ENCODE measurements at regions not wholly inside any gene's neighbourhood (a gene's known extent, or its start where the extent isn't known, plus 50 kb on each side); places are given as distances from the start of the nearest gene placed in this dataset.

GRCh38 chr1:216929870-216930582 is 206.8 kb upstream of the ESRRG start:
- DNase-seq = peak; percentile 8
- H3K4me3 ChIP-seq (ENCODE audit: low read depth, low read length) = no peak overlapping the region
- H3K36me3 ChIP-seq (replicated peaks) = no peaks in the 10 kb centered on the region
- H3K27ac ChIP-seq = no peak overlapping the region
- in situ Hi-C loops (cut with HindIII; ENCODE audit: low pct_ligation_motif_present, low sequenced_read_pairs) = no loop called here
- H3K27me3 ChIP-seq (replicated peaks) = no peaks in the 10 kb centered on the region
- TF ChIP-seq, protein P1, sequence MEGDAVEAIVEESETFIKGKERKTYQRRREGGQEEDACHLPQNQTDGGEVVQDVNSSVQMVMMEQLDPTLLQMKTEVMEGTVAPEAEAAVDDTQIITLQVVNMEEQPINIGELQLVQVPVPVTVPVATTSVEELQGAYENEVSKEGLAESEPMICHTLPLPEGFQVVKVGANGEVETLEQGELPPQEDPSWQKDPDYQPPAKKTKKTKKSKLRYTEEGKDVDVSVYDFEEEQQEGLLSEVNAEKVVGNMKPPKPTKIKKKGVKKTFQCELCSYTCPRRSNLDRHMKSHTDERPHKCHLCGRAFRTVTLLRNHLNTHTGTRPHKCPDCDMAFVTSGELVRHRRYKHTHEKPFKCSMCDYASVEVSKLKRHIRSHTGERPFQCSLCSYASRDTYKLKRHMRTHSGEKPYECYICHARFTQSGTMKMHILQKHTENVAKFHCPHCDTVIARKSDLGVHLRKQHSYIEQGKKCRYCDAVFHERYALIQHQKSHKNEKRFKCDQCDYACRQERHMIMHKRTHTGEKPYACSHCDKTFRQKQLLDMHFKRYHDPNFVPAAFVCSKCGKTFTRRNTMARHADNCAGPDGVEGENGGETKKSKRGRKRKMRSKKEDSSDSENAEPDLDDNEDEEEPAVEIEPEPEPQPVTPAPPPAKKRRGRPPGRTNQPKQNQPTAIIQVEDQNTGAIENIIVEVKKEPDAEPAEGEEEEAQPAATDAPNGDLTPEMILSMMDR (IDR thresholded peaks at IDR 0.05; ENCODE audit: low read depth, low read length, missing control alignments) = no peak

GRCh38 chr1:216927633-216928032 is 204.4 kb upstream of the ESRRG start:
- no peak overlapping the region for H3K27ac ChIP-seq
- TF ChIP-seq, protein P1 (IDR thresholded peaks at IDR 0.05; ENCODE audit: low read depth, low read length, missing control alignments) = no peak
- H3K27me3 ChIP-seq (replicated peaks) = no peaks in the 10 kb centered on the region
- no peak overlapping the region for H3K4me3 ChIP-seq (ENCODE audit: low read depth, low read length)
- H3K36me3 ChIP-seq (replicated peaks) = no peaks in the 10 kb centered on the region
- no peak for DNase-seq
- in situ Hi-C loops (cut with HindIII; ENCODE audit: low pct_ligation_motif_present, low sequenced_read_pairs) = no loop called here

GRCh38 chr1:216926720-216927510 is 203.7 kb upstream of the ESRRG start:
- in situ Hi-C loops (cut with HindIII; ENCODE audit: low pct_ligation_motif_present, low sequenced_read_pairs) = no loop called here
- Histone ChIP-seq H3K36me3 (replicated peaks) (no peaks in the 10 kb centered on the region), H3K4me3 (ENCODE audit: low read depth, low read length) (no peak overlapping the region), H3K27me3 (replicated peaks) (no peaks in the 10 kb centered on the region), H3K27ac (no peak overlapping the region)
- TF ChIP-seq, protein P1 (IDR thresholded peaks at IDR 0.05; ENCODE audit: low read depth, low read length, missing control alignments) = no peak
- no peak for DNase-seq

- H3K27ac ChIP-seq = no peak overlapping the region
- H3K27me3 ChIP-seq (replicated peaks) = no peaks in the 10 kb centered on the region
- no peaks in the 10 kb centered on the region for H3K36me3 ChIP-seq (replicated peaks)
- no peak for DNase-seq
- no peak overlapping the region for H3K4me3 ChIP-seq (ENCODE audit: low read depth, low read length)
- in situ Hi-C loops (cut with HindIII; ENCODE audit: low pct_ligation_motif_present, low sequenced_read_pairs) = no loop called here
- TF ChIP-seq, protein P1 (IDR thresholded peaks at IDR 0.05; ENCODE audit: low read depth, low read length, missing control alignments) = no peak
Measured at GRCh38 chr1:216925962-216926625, 202.9 kb upstream of the ESRRG start.

- no peaks in the 10 kb centered on the region for H3K27me3 ChIP-seq (replicated peaks)
- no peak for DNase-seq
- TF ChIP-seq, protein P1 (IDR thresholded peaks at IDR 0.05; ENCODE audit: low read depth, low read length, missing control alignments) = no peak
- in situ Hi-C loops (cut with HindIII; ENCODE audit: low pct_ligation_motif_present, low sequenced_read_pairs) = no loop called here
- H3K36me3 ChIP-seq (replicated peaks) = no peaks in the 10 kb centered on the region
- H3K4me3 ChIP-seq (ENCODE audit: low read depth, low read length) = no peak overlapping the region
- no peak overlapping the region for H3K27ac ChIP-seq
Measured at GRCh38 chr1:216924732-216925131, 201.5 kb upstream of the ESRRG start.
